ENCODE measurements at regions not wholly inside any gene's neighbourhood (a gene's known extent, or its start where the extent isn't known, plus 50 kb on each side); places are given as distances from the start of the nearest gene placed in this dataset.

GRCh38 chr14:35456261-35456660 is 51.7 kb upstream of the NFKBIA start:
- no peak for DNase-seq

- DNase-seq, result no peak
Measured at GRCh38 chr14:35458442-35458841, 53.9 kb upstream of the NFKBIA start.

- no peak for DNase-seq
Measured at GRCh38 chr14:35459776-35460175, 55.2 kb upstream of the NFKBIA start.

GRCh38 chr14:35470755-35471154 is 63.2 kb upstream of the INSM2 start:
- peak in 2 of 3 donors; percentile 6 to 23 for DNase-seq

- DNase-seq, result no peak
Measured at GRCh38 chr14:35471803-35472202, 62.2 kb upstream of the INSM2 start.

GRCh38 chr14:35474323-35474722 is 59.6 kb upstream of the INSM2 start:
- no peak for DNase-seq

GRCh38 chr14:35480119-35480769 is 53.7 kb upstream of the INSM2 start:
- peak in 1 of 3 donors; percentile 11 for DNase-seq

GRCh38 chr14:35482994-35483515 is 50.9 kb upstream of the INSM2 start:
- DNase-seq, result no peak
